IMR-90 (cell line): ENCODE measurements at regions not wholly inside any gene's neighbourhood (a gene's known extent, or its start where the extent isn't known, plus 50 kb on each side); places are given as distances from the start of the nearest gene placed in this dataset.

Experiments
- ATAC-seq: fragments of 200-7000 bp; cut with Tn5 transposase; 2 replicates; pipeline ENCODE4 v1.9.1; 2020; ENCODE audit warnings: low read depth, mild to moderate bottlenecking, moderate library complexity
- BruUV-seq: library from RNA; stranded (reverse); fragments of 400-500 nt; replicated peaks from 2 replicates; lab custom pipeline; 2021; lab: Mats Ljungman, UMichigan
- CTCF ChIA-PET: fragments of 300-600 bp; formaldehyde crosslinking; extraction: SDS; loops from one replicate; lab custom pipeline; 2021; ENCODE audit warnings: antibody characterized with exemption; lab: Yijun Ruan, JAX
- POLR2A ChIA-PET: fragments of 300-600 bp; sonication (Branson Sonifier 250); formaldehyde crosslinking; loops from one replicate; lab custom pipeline; 2022; ENCODE audit warnings: antibody characterized with exemption; ENCODE audit not compliant: unreplicated experiment; lab: Charles Lee
- DNase-seq: peaks from one replicate; pipeline ENCODE4 v3.0.0; 2013
- H2AFZ ChIP-seq: replicated peaks from 2 replicates; pipeline ENCODE3; 2013; ENCODE audit warnings: low read length, mild to moderate bottlenecking; ENCODE audit not compliant: poor library complexity
- H2AK5ac ChIP-seq: 2 replicates; pipeline ENCODE4 v1.6.1; 2013; ENCODE audit warnings: low read depth, low read length, inconsistent platforms
- H2AK9ac ChIP-seq: replicated peaks from 2 replicates; pipeline ENCODE3; 2013; ENCODE audit warnings: mild to moderate bottlenecking, low read depth, low read length, moderate library complexity; ENCODE audit not compliant: poor library complexity
- H2BK120ac ChIP-seq: 2 replicates; pipeline ENCODE4 v1.6.1; 2013; ENCODE audit warnings: low read depth, low read length, inconsistent platforms
- H2BK15ac ChIP-seq: 3 replicates; pipeline ENCODE4 v1.6.1; 2013; ENCODE audit warnings: low read depth, low read length, inconsistent platforms
- H2BK20ac ChIP-seq: 2 replicates; pipeline ENCODE4 v1.6.1; 2013; ENCODE audit warnings: low read depth, mild to moderate bottlenecking, inconsistent platforms, low read length, moderate library complexity
- H2BK5ac ChIP-seq: 2 replicates; pipeline ENCODE4 v1.6.1; 2013; ENCODE audit warnings: mild to moderate bottlenecking, low read depth, low read length, inconsistent platforms; ENCODE audit not compliant: poor library complexity, severe bottlenecking
- H3K14ac ChIP-seq: replicated peaks from 2 replicates; pipeline ENCODE4 v1.6.1; 2013; ENCODE audit warnings: low read depth, low read length, inconsistent platforms
- H3K18ac ChIP-seq: 2 replicates; pipeline ENCODE4 v1.6.1; 2013; ENCODE audit warnings: low read depth, low read length, control low read depth
- H3K23ac ChIP-seq: 2 replicates; pipeline ENCODE4 v1.6.1; 2013; ENCODE audit warnings: low read depth, low read length, inconsistent platforms
- H3K27ac ChIP-seq: 2 replicates; pipeline ENCODE4 v1.5.1; 2013; ENCODE audit warnings: mild to moderate bottlenecking, control low read depth, low read length; ENCODE audit not compliant: insufficient read depth
- H3K27me3 ChIP-seq: 2 replicates; pipeline ENCODE4 v1.6.1; 2013; ENCODE audit warnings: low read length; ENCODE audit not compliant: control insufficient read depth, insufficient read depth
- H3K36me3 ChIP-seq: 2 replicates; pipeline ENCODE4 v1.6.1; 2013; ENCODE audit warnings: low read length, mixed read lengths; ENCODE audit not compliant: control insufficient read depth, insufficient read depth
- H3K4ac ChIP-seq: 2 replicates; pipeline ENCODE4 v1.6.1; 2013; ENCODE audit warnings: low read depth, low read length, inconsistent platforms
- H3K4me1 ChIP-seq: 2 replicates; pipeline ENCODE4 v1.6.1; 2013; ENCODE audit warnings: low read length, mixed read lengths; ENCODE audit not compliant: control insufficient read depth, insufficient read depth
- H3K4me2 ChIP-seq: 2 replicates; pipeline ENCODE4 v1.6.1; 2013; ENCODE audit warnings: low read depth, mild to moderate bottlenecking, control low read depth, low read length, moderate library complexity
- H3K4me3 ChIP-seq: 2 replicates; pipeline ENCODE4 v1.5.1; 2013; ENCODE audit warnings: low read depth, mild to moderate bottlenecking, control low read depth, low read length, moderate library complexity; ENCODE audit not compliant: insufficient read depth
- H3K56ac ChIP-seq: 2 replicates; pipeline ENCODE4 v1.6.1; 2013; ENCODE audit warnings: low read length, inconsistent platforms; ENCODE audit not compliant: insufficient read depth; ENCODE audit errors: extremely low read depth
- H3K79me1 ChIP-seq, 2 experiments: 2 replicates each; pipeline ENCODE4 v1.6.1; 2013; ENCODE audit warnings: low read length in 2 of 2, inconsistent platforms in 1 of 2, low read depth in 1 of 2
- H3K9ac ChIP-seq: 2 replicates; pipeline ENCODE4 v1.6.1; 2013; ENCODE audit warnings: low read depth, low read length, control low read depth
- H3K9me1 ChIP-seq: 2 replicates; pipeline ENCODE4 v1.6.1; 2013; ENCODE audit warnings: low read length, inconsistent platforms; ENCODE audit not compliant: insufficient read depth
- H3K9me3 ChIP-seq: 2 replicates; pipeline ENCODE4 v1.6.1; 2013; ENCODE audit warnings: low read length; ENCODE audit not compliant: control insufficient read depth, insufficient read depth
- H4K20me1 ChIP-seq: 2 replicates; pipeline ENCODE4 v1.6.1; 2013; ENCODE audit warnings: low read length, inconsistent platforms; ENCODE audit not compliant: insufficient read depth
- H4K5ac ChIP-seq: 2 replicates; pipeline ENCODE4 v1.6.1; 2013; ENCODE audit warnings: mild to moderate bottlenecking, low read depth, low read length, control low read depth
- H4K8ac ChIP-seq, 2 experiments: 2 replicates each; pipeline ENCODE4 v1.6.1; 2013; ENCODE audit warnings: low read depth in 2 of 2, low read length in 2 of 2, control low read depth in 1 of 2, inconsistent platforms in 1 of 2
- H4K91ac ChIP-seq: 2 replicates; pipeline ENCODE4 v1.6.1; 2013; ENCODE audit warnings: low read depth, low read length, inconsistent platforms; ENCODE audit not compliant: insufficient read depth
- BHLHE40 ChIP-seq: fragments of 150-350 bp; IDR thresholded peaks from 2 replicates; pipeline ENCODE4 v1.6.1; 2016; ENCODE audit warnings: mild to moderate bottlenecking, low read depth, low read length
- CHD1 ChIP-seq: IDR thresholded peaks from 2 replicates; pipeline ENCODE4 v1.6.1; 2012; ENCODE audit warnings: low read depth, low read length, improper control_type of control experiment
- MAFK ChIP-seq: IDR thresholded peaks from 2 replicates; pipeline ENCODE4 v1.6.1; 2012; ENCODE audit warnings: low read depth, low read length, improper control_type of control experiment
- RAD21 ChIP-seq: IDR thresholded peaks from 2 replicates; pipeline ENCODE4 v1.6.1; 2012; ENCODE audit warnings: low read length, improper control_type of control experiment
- RFX5 ChIP-seq: IDR thresholded peaks from 2 replicates; pipeline ENCODE4 v1.8.0; 2012; ENCODE audit warnings: low read depth, mild to moderate bottlenecking, low read length, moderate library complexity
- SMC3 ChIP-seq: fragments of 150-350 bp; IDR thresholded peaks from 2 replicates; pipeline ENCODE4 v1.6.1; 2016; ENCODE audit warnings: low read depth, mild to moderate bottlenecking, antibody characterized with exemption, low read length, moderate library complexity
- WGBS, 2 experiments: methylation state at CpG; one replicate each; pipeline versions ENCODE4 v1.1.5 to v1.1.7; 2013; ENCODE audit warnings: missing lambda C conversion rate in 2 of 2; ENCODE audit not compliant: insufficient read length in 1 of 2; ENCODE audit errors: extremely low coverage in 2 of 2; 5-methylcytosine and 5-hydroxymethylcytosine counted together
- dilution Hi-C: fragments of 300-500 bp; cut with HindIII; formaldehyde crosslinking; loops from one replicate; pipeline ENCODE4 v1.14.3; 2018; ENCODE audit warnings: low sequenced_read_pairs; ENCODE audit not compliant: unreplicated experiment
- in situ Hi-C: fragments of 300-500 bp; cut with MboI; formaldehyde crosslinking; loops from 3 replicates; pipeline ENCODE4 v1.14.3; 2019; ENCODE audit warnings: low sequenced_read_pairs, inconsistent platforms, mixed read lengths
- intact Hi-C: fragments of 100-400 bp; cut with micrococcal nuclease; formaldehyde crosslinking; loops from 2 replicates; pipeline ENCODE4 v1.10.0; 2022
- TF ChIP-seq, protein P1 (sequence below): conservative IDR thresholded peaks from 2 replicates; pipeline ENCODE4 v1.5.1; 2012; ENCODE audit warnings: mild to moderate bottlenecking, low read depth, low read length, improper control_type of control experiment
- TF ChIP-seq, protein P2 (sequence below): fragments of 150-350 bp; IDR thresholded peaks from 2 replicates; pipeline ENCODE4 v1.6.1; 2016; ENCODE audit warnings: low read depth, mild to moderate bottlenecking, low read length, moderate library complexity, borderline replicate concordance

DNA sequence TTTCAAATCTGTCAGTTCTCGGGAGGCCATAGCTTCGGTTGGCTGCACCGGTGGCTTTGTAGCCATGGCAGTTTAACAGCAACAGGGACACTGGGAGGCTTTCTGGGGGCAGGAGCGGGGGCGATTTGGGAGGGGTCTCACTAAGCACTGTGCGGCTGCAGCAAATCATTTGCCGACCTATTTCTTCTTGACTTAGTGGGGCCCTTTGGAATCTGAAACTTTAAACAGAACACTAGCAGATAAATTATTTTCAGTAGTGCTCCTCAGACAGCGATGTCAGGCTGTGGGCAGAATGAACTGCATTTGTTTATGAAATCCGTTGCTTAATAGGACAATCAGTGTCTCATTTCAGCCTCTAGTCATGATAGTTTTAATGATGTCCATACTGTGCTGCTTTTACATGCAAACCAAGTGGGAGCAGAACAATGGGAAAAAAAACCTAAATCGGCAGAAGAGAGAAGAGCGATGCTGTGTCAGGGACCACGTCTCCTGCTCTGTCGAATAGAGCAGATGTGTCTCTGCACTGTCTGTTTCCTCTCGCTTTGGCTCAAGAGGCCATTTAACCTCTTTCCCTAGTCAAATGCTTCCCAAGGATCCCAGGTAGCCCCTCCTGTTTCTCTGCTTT lies 211.9 kb downstream of the OLFM4 start:
- Histone ChIP-seq H3K18ac (no peak overlapping the region), H2AK9ac (no peak overlapping the region), H3K9me3 (peaks cover 2% of the 10 kb centered on the region; the same call in 1 of the 2 replicates), H4K91ac (no peak overlapping the region), H4K20me1 (no peaks in the 10 kb centered on the region), H3K36me3 (no peaks in the 10 kb centered on the region), H2AFZ (no peak overlapping the region), H3K27me3 (no peaks in the 10 kb centered on the region), H3K4ac (no peak overlapping the region), H3K27ac (no peak overlapping the region), H4K8ac (no peak overlapping the region), H2AK5ac (no peak overlapping the region), H4K5ac (no peak overlapping the region), H3K79me1 (no peaks in the 10 kb centered on the region), H3K4me2 (no peak overlapping the region), H3K4me3 (no peak overlapping the region), H3K4me1 (no peaks in the 10 kb centered on the region), H3K56ac (no peak overlapping the region), H2BK120ac (no peak overlapping the region), H2BK20ac (no peak overlapping the region), H2BK15ac (no peak overlapping the region), H3K23ac (no peak overlapping the region), H3K9me1 (no peaks in the 10 kb centered on the region), H3K9ac (no peak overlapping the region), H3K14ac (no peak overlapping the region), H2BK5ac (no peak overlapping the region)
- DNase-seq (no peak), ATAC-seq (no peak)
- no TSS peak for BruUV-seq
- CTCF ChIA-PET = interaction anchor here (2.1 kb wide), 1 partner anchor 10 kb away, joined by 11 read pairs; no protein-coding TSS in a partner anchor
- POLR2A ChIA-PET = no interaction called here
- TF ChIP-seq BHLHE40 (no peak), SMC3 (no peak), RAD21 (no peak), CHD1 (no peak), RFX5 (no peak), MAFK (no peak)
- TF ChIP-seq, protein P1, sequence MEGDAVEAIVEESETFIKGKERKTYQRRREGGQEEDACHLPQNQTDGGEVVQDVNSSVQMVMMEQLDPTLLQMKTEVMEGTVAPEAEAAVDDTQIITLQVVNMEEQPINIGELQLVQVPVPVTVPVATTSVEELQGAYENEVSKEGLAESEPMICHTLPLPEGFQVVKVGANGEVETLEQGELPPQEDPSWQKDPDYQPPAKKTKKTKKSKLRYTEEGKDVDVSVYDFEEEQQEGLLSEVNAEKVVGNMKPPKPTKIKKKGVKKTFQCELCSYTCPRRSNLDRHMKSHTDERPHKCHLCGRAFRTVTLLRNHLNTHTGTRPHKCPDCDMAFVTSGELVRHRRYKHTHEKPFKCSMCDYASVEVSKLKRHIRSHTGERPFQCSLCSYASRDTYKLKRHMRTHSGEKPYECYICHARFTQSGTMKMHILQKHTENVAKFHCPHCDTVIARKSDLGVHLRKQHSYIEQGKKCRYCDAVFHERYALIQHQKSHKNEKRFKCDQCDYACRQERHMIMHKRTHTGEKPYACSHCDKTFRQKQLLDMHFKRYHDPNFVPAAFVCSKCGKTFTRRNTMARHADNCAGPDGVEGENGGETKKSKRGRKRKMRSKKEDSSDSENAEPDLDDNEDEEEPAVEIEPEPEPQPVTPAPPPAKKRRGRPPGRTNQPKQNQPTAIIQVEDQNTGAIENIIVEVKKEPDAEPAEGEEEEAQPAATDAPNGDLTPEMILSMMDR = no peak
- TF ChIP-seq, protein P2, sequence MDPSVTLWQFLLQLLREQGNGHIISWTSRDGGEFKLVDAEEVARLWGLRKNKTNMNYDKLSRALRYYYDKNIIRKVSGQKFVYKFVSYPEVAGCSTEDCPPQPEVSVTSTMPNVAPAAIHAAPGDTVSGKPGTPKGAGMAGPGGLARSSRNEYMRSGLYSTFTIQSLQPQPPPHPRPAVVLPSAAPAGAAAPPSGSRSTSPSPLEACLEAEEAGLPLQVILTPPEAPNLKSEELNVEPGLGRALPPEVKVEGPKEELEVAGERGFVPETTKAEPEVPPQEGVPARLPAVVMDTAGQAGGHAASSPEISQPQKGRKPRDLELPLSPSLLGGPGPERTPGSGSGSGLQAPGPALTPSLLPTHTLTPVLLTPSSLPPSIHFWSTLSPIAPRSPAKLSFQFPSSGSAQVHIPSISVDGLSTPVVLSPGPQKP = no peak
- whole genome bisulfite sequencing, 2 experiments = 0% methylated on average over 2 of the region's 14 CpGs; no CpG with 5 or more reads in 1 of the 2 experiments
- in situ Hi-C loops (no loop called here), dilution Hi-C loops (no loop called here), intact Hi-C loops (no loop called here)
